Mesendoderm (in vitro differentiated cells): ENCODE measurements at regions not wholly inside any gene's neighbourhood (a gene's known extent, or its start where the extent isn't known, plus 50 kb on each side); places are given as distances from the start of the nearest gene placed in this dataset.
"Not testable (repeated sequence)": the region's sequence is repeated elsewhere in the genome, so short reads cannot be mapped to it uniquely, and the experiment has no call there.

ENCODE experiments used
- DNase-seq: peaks from one replicate; pipeline ENCODE4 v3.0.0; 2013
- H2AK5ac ChIP-seq: 2 replicates; pipeline ENCODE4 v1.6.1; 2013; ENCODE audit warnings: low read length, inconsistent platforms
- H2BK120ac ChIP-seq: 2 replicates; pipeline ENCODE4 v1.6.1; 2013; ENCODE audit warnings: low read depth, mild to moderate bottlenecking, low read length, moderate library complexity, mixed read lengths
- H2BK15ac ChIP-seq: replicated peaks from 2 replicates; pipeline ENCODE4 v1.6.1; 2013; ENCODE audit warnings: low read depth, mild to moderate bottlenecking, moderate library complexity
- H2BK5ac ChIP-seq: 2 replicates; pipeline ENCODE4 v1.6.1; 2013; ENCODE audit warnings: low read length, inconsistent platforms
- H3K18ac ChIP-seq: 2 replicates; pipeline ENCODE4 v1.6.1; 2013; ENCODE audit warnings: mild to moderate bottlenecking, low read length, mixed read lengths
- H3K23ac ChIP-seq: one replicate; pipeline ENCODE4 v1.6.1; 2013; ENCODE audit warnings: low read length
- H3K27ac ChIP-seq: 2 replicates; pipeline ENCODE4 v1.5.1; 2013; ENCODE audit warnings: low read depth, mild to moderate bottlenecking, inconsistent platforms, low read length, moderate library complexity
- H3K27me3 ChIP-seq: 2 replicates; pipeline ENCODE4 v1.6.1; 2013; ENCODE audit warnings: low read length, control low read depth, mild to moderate bottlenecking, inconsistent platforms; ENCODE audit not compliant: insufficient read depth, poor library complexity
- H3K36me3 ChIP-seq: 2 replicates; pipeline ENCODE4 v1.6.1; 2013; ENCODE audit warnings: low read length, inconsistent platforms; ENCODE audit not compliant: control insufficient read depth, insufficient read depth
- H3K4ac ChIP-seq: one replicate; pipeline ENCODE4 v1.6.1; 2013; ENCODE audit warnings: low read depth, mild to moderate bottlenecking, low read length, moderate library complexity
- H3K4me1 ChIP-seq: 2 replicates; pipeline ENCODE4 v1.6.1; 2013; ENCODE audit warnings: low read depth, low read length, inconsistent platforms; ENCODE audit not compliant: control insufficient read depth
- H3K4me2 ChIP-seq: 2 replicates; pipeline ENCODE4 v1.6.1; 2013; ENCODE audit warnings: low read length
- H3K4me3 ChIP-seq: 2 replicates; pipeline ENCODE4 v1.5.1; 2013; ENCODE audit warnings: mild to moderate bottlenecking, low read length
- H3K56ac ChIP-seq: one replicate; pipeline ENCODE4 v1.6.1; 2013; ENCODE audit warnings: low read length
- H3K79me1 ChIP-seq: 2 replicates; pipeline ENCODE4 v1.6.1; 2013; ENCODE audit warnings: low read length, inconsistent platforms
- H3K79me2 ChIP-seq: 2 replicates; pipeline ENCODE4 v1.6.1; 2013; ENCODE audit warnings: mild to moderate bottlenecking, low read length; ENCODE audit not compliant: control insufficient read depth, insufficient read depth
- H3K9ac ChIP-seq: 2 replicates; pipeline ENCODE4 v1.6.1; 2013; ENCODE audit warnings: low read length, inconsistent platforms
- H4K5ac ChIP-seq: one replicate; pipeline ENCODE4 v1.6.1; 2013; ENCODE audit warnings: low read length
- H4K8ac ChIP-seq: one replicate; pipeline ENCODE4 v1.6.1; 2013; ENCODE audit warnings: low read depth, mild to moderate bottlenecking, control low read depth, low read length, moderate library complexity
- WGBS: extraction: QIAGEN DNeasy Blood & Tissue Kit; methylation state at CpG from one replicate; pipeline ENCODE4 v1.1.7; 2013; ENCODE audit warnings: low lambda C conversion rate, missing lambda C conversion rate; ENCODE audit not compliant: insufficient coverage; ENCODE audit errors: extremely low coverage; 5-methylcytosine and 5-hydroxymethylcytosine counted together

- H3K79me2 ChIP-seq, H2BK5ac ChIP-seq, H3K79me1 ChIP-seq, H3K56ac ChIP-seq, H3K27ac ChIP-seq, H2BK120ac ChIP-seq, H3K23ac ChIP-seq, H2BK15ac ChIP-seq, H3K4me3 ChIP-seq, H3K4ac ChIP-seq, DNase-seq, H3K18ac ChIP-seq, H3K4me2 ChIP-seq, H2AK5ac ChIP-seq, H3K36me3 ChIP-seq, H3K4me1 ChIP-seq, H3K27me3 ChIP-seq, H4K8ac ChIP-seq, H4K5ac ChIP-seq, H3K9ac ChIP-seq: not testable (repeated sequence)
- no CpG with 5 or more reads among the region's 3 CpGs for WGBS
Measured at GRCh38 chr2:131648565-131648964, 120.9 kb downstream of the CCDC74A start.

- H2AK5ac ChIP-seq, H3K36me3 ChIP-seq, H3K27ac ChIP-seq, H2BK5ac ChIP-seq, H3K4me2 ChIP-seq, H3K27me3 ChIP-seq, H2BK15ac ChIP-seq, H3K9ac ChIP-seq, DNase-seq, H3K23ac ChIP-seq, H3K4me3 ChIP-seq, H4K8ac ChIP-seq, H3K56ac ChIP-seq, H2BK120ac ChIP-seq, H3K4me1 ChIP-seq, H4K5ac ChIP-seq, H3K4ac ChIP-seq, H3K79me2 ChIP-seq, H3K79me1 ChIP-seq, H3K18ac ChIP-seq: not testable (repeated sequence)
- WGBS, result no CpG with 5 or more reads among the region's 3 CpGs
Measured at GRCh38 chr2:131652246-131652645, 124.6 kb downstream of the CCDC74A start.

- DNase-seq, H3K4me2 ChIP-seq, H2BK120ac ChIP-seq, H2AK5ac ChIP-seq, H3K56ac ChIP-seq, H3K27me3 ChIP-seq, H4K5ac ChIP-seq, H3K4ac ChIP-seq, H3K4me1 ChIP-seq, H3K79me1 ChIP-seq, H2BK5ac ChIP-seq, H3K18ac ChIP-seq, H3K23ac ChIP-seq, H3K79me2 ChIP-seq, H3K36me3 ChIP-seq, H2BK15ac ChIP-seq, H4K8ac ChIP-seq, H3K9ac ChIP-seq, H3K4me3 ChIP-seq, H3K27ac ChIP-seq: not testable (repeated sequence)
- WGBS, result no CpG with 5 or more reads among the region's 2 CpGs
Measured at GRCh38 chr2:131654107-131654506, 126.4 kb downstream of the CCDC74A start.

- no peak overlapping the region for H4K5ac ChIP-seq
- no CpG with 5 or more reads among the region's 32 CpGs for WGBS
Measured at GRCh38 chr2:131656816-131657633, 129.3 kb downstream of the CCDC74A start.

GRCh38 chr2:131657895-131658768, 130.4 kb downstream of the CCDC74A start:
- no peak overlapping the region for H3K4ac ChIP-seq
- H3K79me1 ChIP-seq, result no peaks in the 10 kb centered on the region
- WGBS, result no CpG with 5 or more reads among the region's 49 CpGs
- no peak overlapping the region for H3K56ac ChIP-seq
- H2BK5ac ChIP-seq, result no peak overlapping the region
- H4K8ac ChIP-seq, result no peak overlapping the region
- no peaks in the 10 kb centered on the region for H3K4me1 ChIP-seq
- no peak overlapping the region for H3K4me2 ChIP-seq
- no peak overlapping the region for H3K4me3 ChIP-seq
- H3K9ac ChIP-seq, result no peak overlapping the region
- H3K36me3 ChIP-seq, result no peaks in the 10 kb centered on the region
- no peak overlapping the region for H2BK120ac ChIP-seq
- H2BK15ac ChIP-seq, result no peak overlapping the region
- DNase-seq, result no peak
- H3K18ac ChIP-seq, result no peak overlapping the region
- no peak overlapping the region for H4K5ac ChIP-seq
- no peak overlapping the region for H3K27ac ChIP-seq
- H2AK5ac ChIP-seq, result no peak overlapping the region
- H3K79me2 ChIP-seq, result no peaks in the 10 kb centered on the region
- no peaks in the 10 kb centered on the region for H3K27me3 ChIP-seq
- H3K23ac ChIP-seq, result no peak overlapping the region

More at GRCh38 chr2:131656816-131657633, 129.3 kb downstream of the CCDC74A start:
- Histone ChIP-seq H3K79me1 (no peaks in the 10 kb centered on the region), H3K27ac (no peak overlapping the region), H2BK15ac (no peak overlapping the region), H3K23ac (no peak overlapping the region), H3K9ac (no peak overlapping the region), H3K4me1 (no peaks in the 10 kb centered on the region), H2BK120ac (no peak overlapping the region), H3K4me2 (no peak overlapping the region), H2AK5ac (no peak overlapping the region), H3K36me3 (no peaks in the 10 kb centered on the region), H3K27me3 (no peaks in the 10 kb centered on the region), H4K8ac (no peak overlapping the region), H2BK5ac (no peak overlapping the region), H3K4ac (no peak overlapping the region), H3K4me3 (no peak overlapping the region), H3K79me2 (no peaks in the 10 kb centered on the region), H3K18ac (no peak overlapping the region), H3K56ac (no peak overlapping the region)
- DNase-seq, result no peak
